ENCODE measurements at regions not wholly inside any gene's neighbourhood (a gene's known extent, or its start where the extent isn't known, plus 50 kb on each side); places are given as distances from the start of the nearest gene placed in this dataset.

GRCh38 chr5:175131432-175131831 lies 312.6 kb downstream of the DRD1 start:
- no peak for DNase-seq (ENCODE audit: low spot score)
- no peak for TF ChIP-seq CTCF (IDR thresholded peaks at IDR 0.05; ENCODE audit: extremely low read depth, missing control alignments)

- no peak for TF ChIP-seq CTCF (IDR thresholded peaks at IDR 0.05; ENCODE audit: extremely low read depth, missing control alignments)
- DNase-seq (ENCODE audit: low spot score): no peak
Observed at GRCh38 chr5:175129619-175130018, 314.4 kb downstream of the DRD1 start.

GRCh38 chr5:175129121-175129520 lies 314.9 kb downstream of the DRD1 start:
- no peak for DNase-seq (ENCODE audit: low spot score)
- no peak for TF ChIP-seq CTCF (IDR thresholded peaks at IDR 0.05; ENCODE audit: extremely low read depth, missing control alignments)

GRCh38 chr5:175124821-175125220 lies 319.2 kb downstream of the DRD1 start:
- TF ChIP-seq CTCF (IDR thresholded peaks at IDR 0.05; ENCODE audit: extremely low read depth, missing control alignments): no peak

GRCh38 chr5:175124251-175124813 lies 319.6 kb downstream of the DRD1 start:
- TF ChIP-seq CTCF (IDR thresholded peaks at IDR 0.05; ENCODE audit: extremely low read depth, missing control alignments): no peak
- DNase-seq (ENCODE audit: low spot score): no peak

More at GRCh38 chr5:175124821-175125220, 319.2 kb downstream of the DRD1 start:
- no peak for DNase-seq (ENCODE audit: low spot score)

- no peak for TF ChIP-seq CTCF (IDR thresholded peaks at IDR 0.05; ENCODE audit: extremely low read depth, missing control alignments)
- no peak for DNase-seq (ENCODE audit: low spot score)
Observed at GRCh38 chr5:175123542-175123941, 320.4 kb downstream of the DRD1 start.

- no peak for TF ChIP-seq CTCF (IDR thresholded peaks at IDR 0.05; ENCODE audit: extremely low read depth, missing control alignments)
Observed at GRCh38 chr5:175121457-175121856, 322.5 kb downstream of the DRD1 start.

More at GRCh38 chr5:175121457-175121856, 322.5 kb downstream of the DRD1 start:
- DNase-seq (ENCODE audit: low spot score): no peak

Measured in GM20000 (cell line).